Astrocyte (in vitro differentiated cells and primary cell): ENCODE measurements at regions not wholly inside any gene's neighbourhood (a gene's known extent, or its start where the extent isn't known, plus 50 kb on each side); places are given as distances from the start of the nearest gene placed in this dataset.
A peak's percentile ranks its signal among the peaks of the same experiment; 100 is the strongest.

ENCODE experiments used
- DNase-seq: peaks from one replicate; pipeline ENCODE4 v3.0.0-alpha.2; 2010; ENCODE audit warnings: low read depth
- FAIRE-seq: peaks from 2 replicates; lab custom pipeline; 2011; peaks lifted over from hg19 to GRCh38; lab: Jason Lieb, UNC
- H2AFZ ChIP-seq: 2 replicates; pipeline ENCODE4 v1.6.0; 2012; ENCODE audit warnings: low read depth, low read length, inconsistent platforms
- H3K27ac ChIP-seq: 2 replicates; pipeline ENCODE4 v1.5.1; 2011; ENCODE audit warnings: low read depth, low read length, inconsistent platforms
- H3K27me3 ChIP-seq: 2 replicates; pipeline ENCODE4 v1.6.0; 2011; ENCODE audit warnings: low read length, inconsistent platforms; ENCODE audit not compliant: insufficient read depth
- H3K36me3 ChIP-seq: 2 replicates; pipeline ENCODE4 v1.5.1; 2011; ENCODE audit warnings: low read length, inconsistent platforms; ENCODE audit not compliant: insufficient read depth
- H3K4me1 ChIP-seq: 2 replicates; pipeline ENCODE4 v1.5.1; 2011; ENCODE audit warnings: low read length, inconsistent platforms; ENCODE audit not compliant: insufficient read depth
- H3K4me2 ChIP-seq: 2 replicates; pipeline ENCODE4 v1.6.0; 2012; ENCODE audit warnings: low read length, inconsistent platforms
- H3K4me3 ChIP-seq: 2 replicates; pipeline ENCODE4 v1.5.1; 2011; ENCODE audit warnings: low read depth, mild to moderate bottlenecking, low read length, inconsistent platforms; ENCODE audit not compliant: insufficient read depth
- H3K79me2 ChIP-seq: 2 replicates; pipeline ENCODE4 v1.6.0; 2012; ENCODE audit warnings: mild to moderate bottlenecking, low read length, inconsistent platforms; ENCODE audit not compliant: insufficient read depth
- H3K9ac ChIP-seq: 2 replicates; pipeline ENCODE4 v1.6.0; 2012; ENCODE audit warnings: mild to moderate bottlenecking, low read length, inconsistent platforms
- H3K9me3 ChIP-seq: 2 replicates; pipeline ENCODE4 v1.5.1; 2012; ENCODE audit warnings: low read depth, mild to moderate bottlenecking, low read length, inconsistent platforms; ENCODE audit not compliant: insufficient read depth
- H4K20me1 ChIP-seq: 2 replicates; pipeline ENCODE4 v1.6.0; 2012; ENCODE audit warnings: low read length, inconsistent platforms; ENCODE audit not compliant: insufficient read depth
- H3K27ac Mint-ChIP-seq: one replicate; pipeline ENCODE4 v1.8.0; 2021; ENCODE audit warnings: mild to moderate bottlenecking, mixed read lengths; ENCODE audit not compliant: unreplicated experiment
- H3K27me3 Mint-ChIP-seq: one replicate; pipeline ENCODE4 v1.8.0; 2021; ENCODE audit warnings: low read depth, mixed read lengths; ENCODE audit not compliant: unreplicated experiment
- H3K36me3 Mint-ChIP-seq: one replicate; pipeline ENCODE4 v1.8.0; 2021; ENCODE audit warnings: low read depth, mixed read lengths; ENCODE audit not compliant: unreplicated experiment
- H3K4me1 Mint-ChIP-seq: one replicate; pipeline ENCODE4 v1.8.0; 2021; ENCODE audit warnings: low read depth, mixed read lengths; ENCODE audit not compliant: unreplicated experiment
- H3K4me3 Mint-ChIP-seq: one replicate; pipeline ENCODE4 v1.8.0; 2021; ENCODE audit warnings: mild to moderate bottlenecking, moderate library complexity, mixed read lengths; ENCODE audit not compliant: unreplicated experiment
- H3K9me3 Mint-ChIP-seq: one replicate; pipeline ENCODE4 v1.8.0; 2021; ENCODE audit warnings: mild to moderate bottlenecking, mixed read lengths; ENCODE audit not compliant: unreplicated experiment
- CTCF ChIP-seq: IDR thresholded peaks from 2 replicates; pipeline ENCODE4 v1.5.1; 2011; ENCODE audit warnings: low read depth, mild to moderate bottlenecking, inconsistent platforms, low read length, moderate library complexity; ENCODE audit not compliant: insufficient read depth
- EZH2 ChIP-seq: IDR thresholded peaks from 2 replicates; pipeline ENCODE4 v1.6.1; 2012; ENCODE audit warnings: mild to moderate bottlenecking, low read length, inconsistent platforms; ENCODE audit not compliant: insufficient read depth

- H3K4me3 Mint-ChIP-seq, result no peak overlapping the region
- H3K27ac Mint-ChIP-seq, result no peak overlapping the region
- no peaks in the 10 kb centered on the region for H3K36me3 Mint-ChIP-seq
- Histone ChIP-seq H2AFZ (peak overlapping the region; percentile 9), H3K9me3 (no peaks in the 10 kb centered on the region), H3K79me2 (no peaks in the 10 kb centered on the region), H3K27me3 (no peaks in the 10 kb centered on the region), H3K36me3 (no peaks in the 10 kb centered on the region), H3K9ac (no peak overlapping the region), H4K20me1 (no peaks in the 10 kb centered on the region), H3K4me1 (no peaks in the 10 kb centered on the region), H3K27ac (no peak overlapping the region), H3K4me3 (no peak overlapping the region), H3K4me2 (peak overlapping the region; percentile 36)
- no peak for DNase-seq
- no peaks in the 10 kb centered on the region for H3K4me1 Mint-ChIP-seq
- H3K27me3 Mint-ChIP-seq, result no peaks in the 10 kb centered on the region
- FAIRE-seq, result no peak
- H3K9me3 Mint-ChIP-seq, result no peaks in the 10 kb centered on the region
- TF ChIP-seq CTCF (no peak), EZH2 (no peak)
These were observed 140.6 kb downstream of the ETNK1 start for GRCh38 chr12:22765421-22766130.

GRCh38 chr12:22766911-22767420 lies 142.0 kb downstream of the ETNK1 start:
- no peak for FAIRE-seq
- no peaks in the 10 kb centered on the region for H3K4me1 ChIP-seq
- H3K79me2 ChIP-seq, result no peaks in the 10 kb centered on the region
- no peaks in the 10 kb centered on the region for H4K20me1 ChIP-seq
- no peaks in the 10 kb centered on the region for H3K27me3 ChIP-seq
- H3K27ac ChIP-seq, result no peak overlapping the region
- H3K36me3 ChIP-seq, result no peaks in the 10 kb centered on the region
- H3K27ac Mint-ChIP-seq, result no peak overlapping the region
- H3K27me3 Mint-ChIP-seq, result no peaks in the 10 kb centered on the region
- no peaks in the 10 kb centered on the region for H3K4me1 Mint-ChIP-seq
- TF ChIP-seq CTCF (no peak), EZH2 (no peak)
- no peaks in the 10 kb centered on the region for H3K36me3 Mint-ChIP-seq
- no peak overlapping the region for H3K4me3 Mint-ChIP-seq
- no peaks in the 10 kb centered on the region for H3K9me3 ChIP-seq
- H3K9ac ChIP-seq, result no peak overlapping the region
- H3K4me3 ChIP-seq, result no peak overlapping the region
- H3K4me2 ChIP-seq, result no peak overlapping the region
- DNase-seq, result no peak
- H3K9me3 Mint-ChIP-seq, result no peaks in the 10 kb centered on the region
- no peak overlapping the region for H2AFZ ChIP-seq

GRCh38 chr12:22781339-22781738 lies 156.4 kb downstream of the ETNK1 start:
- Histone ChIP-seq H3K4me3 (no peak overlapping the region), H3K4me2 (no peak overlapping the region), H3K9me3 (no peaks in the 10 kb centered on the region), H3K79me2 (no peaks in the 10 kb centered on the region), H3K27ac (no peak overlapping the region), H3K9ac (no peak overlapping the region), H3K36me3 (no peaks in the 10 kb centered on the region), H2AFZ (no peak overlapping the region), H4K20me1 (no peaks in the 10 kb centered on the region), H3K4me1 (no peaks in the 10 kb centered on the region), H3K27me3 (no peaks in the 10 kb centered on the region)
- Mint-ChIP-seq H3K36me3 (peaks cover 2% of the 10 kb centered on the region), H3K27ac (no peak overlapping the region), H3K27me3 (no peaks in the 10 kb centered on the region), H3K4me3 (no peak overlapping the region), H3K4me1 (no peaks in the 10 kb centered on the region), H3K9me3 (no peaks in the 10 kb centered on the region)
- no peak for DNase-seq
- TF ChIP-seq CTCF (no peak), EZH2 (no peak)
- no peak for FAIRE-seq
